HG03565 (cell line): ENCODE measurements at regions not wholly inside any gene's neighbourhood (a gene's known extent, or its start where the extent isn't known, plus 50 kb on each side); places are given as distances from the start of the nearest gene placed in this dataset.
"Not testable (repeated sequence)": the region's sequence is repeated elsewhere in the genome, so short reads cannot be mapped to it uniquely, and the experiment has no call there.

Source experiments
- ATAC-seq: cut with Tn5 transposase; IDR thresholded peaks from one replicate; pipeline ENCODE4 v1.9.1; 2021; ENCODE audit warnings: mild to moderate bottlenecking, moderate library complexity; ENCODE audit not compliant: unreplicated experiment

GRCh38 chr13:89406096-89406495 is 1734.9 kb downstream of the SLITRK5 start:
- ATAC-seq: not testable (repeated sequence)

DNA sequence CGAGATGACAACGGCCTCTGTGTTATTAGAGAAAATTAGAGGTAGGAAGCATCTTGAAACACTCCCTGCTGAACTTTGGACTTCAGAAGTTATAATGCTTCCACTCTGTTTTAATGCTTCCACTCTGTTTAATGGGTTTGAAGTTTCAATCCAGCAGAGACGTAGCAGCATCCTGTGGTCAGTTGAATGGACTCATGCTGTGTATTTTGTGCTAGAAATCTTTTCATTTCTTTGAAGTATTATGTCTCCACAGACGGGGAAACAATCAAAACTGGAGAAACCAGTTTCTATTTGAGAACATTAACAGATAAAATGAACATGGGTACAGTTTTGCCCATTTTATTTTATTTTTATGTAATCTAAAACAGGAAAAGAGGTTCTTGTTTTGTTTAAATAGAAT is 1736.2 kb downstream of the SLITRK5 start:
- ATAC-seq: no peak

- no peak for ATAC-seq
Observed at GRCh38 chr13:89432997-89433396, 1761.8 kb downstream of the SLITRK5 start.

DNA sequence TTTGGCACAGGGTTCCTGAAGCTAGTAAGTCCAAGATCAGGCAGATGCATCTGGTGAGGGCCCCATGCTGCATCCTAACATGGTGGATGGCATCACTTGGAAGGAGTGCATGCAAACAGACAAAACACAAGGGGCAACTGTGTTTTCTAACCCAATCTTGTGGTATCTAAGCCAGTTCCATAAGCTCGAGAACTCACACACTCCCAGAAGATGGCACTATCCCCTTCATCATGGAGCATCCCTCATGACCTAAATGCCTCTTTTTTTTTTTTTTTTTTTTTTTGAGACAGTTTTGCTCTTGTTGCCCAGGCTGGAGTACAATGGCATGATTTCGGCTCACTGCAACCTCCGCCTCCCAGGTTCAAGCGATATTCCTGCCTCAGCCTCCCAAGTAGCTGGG is 1763.5 kb downstream of the SLITRK5 start:
- not testable (repeated sequence) for ATAC-seq

DNA sequence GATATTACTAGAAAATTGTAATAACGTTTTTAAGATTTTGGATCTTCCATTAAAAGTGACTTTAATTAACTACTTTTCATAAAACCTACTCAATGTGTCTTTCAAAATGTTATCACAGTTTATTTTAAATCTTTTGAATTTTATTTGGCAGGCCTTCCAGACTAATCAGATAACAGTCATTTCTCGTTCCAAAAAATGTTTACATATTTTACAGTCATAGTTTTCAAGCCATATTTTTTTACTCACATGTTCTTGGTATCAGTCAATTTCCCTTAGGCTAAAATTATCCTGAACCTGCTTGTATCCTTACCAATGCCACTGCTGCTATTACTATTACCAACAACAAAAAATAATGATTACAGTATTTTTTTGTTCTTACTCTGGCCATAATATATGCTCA is 1783.5 kb downstream of the SLITRK5 start:
- ATAC-seq: no peak

- ATAC-seq: no peak
Observed at GRCh38 chr13:89455225-89455624, 1784.1 kb downstream of the SLITRK5 start.

GRCh38 chr13:89455741-89456140 is 1784.6 kb downstream of the SLITRK5 start:
- ATAC-seq: no peak

DNA sequence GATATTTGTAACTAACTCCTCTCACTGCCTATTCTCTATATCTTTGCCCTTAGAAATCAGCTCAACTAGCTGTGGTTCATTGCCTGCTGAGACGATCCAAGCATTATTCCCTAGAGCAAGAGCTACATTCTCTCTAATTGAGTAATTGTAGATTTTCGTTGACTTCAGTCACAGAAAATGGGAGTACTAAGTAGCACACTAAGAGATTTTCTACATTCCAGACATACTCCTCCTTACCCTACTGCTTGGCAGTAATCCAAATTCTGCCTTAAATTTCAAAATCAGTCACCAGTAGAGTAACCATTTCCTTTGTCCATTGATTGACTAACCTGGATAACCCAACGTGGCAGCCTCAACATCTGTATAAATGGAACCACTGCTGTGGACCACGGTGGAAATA is 1786.8 kb downstream of the SLITRK5 start:
- no peak for ATAC-seq

- ATAC-seq: no peak
Observed at GRCh38 chr13:89458456-89458855, 1787.3 kb downstream of the SLITRK5 start.

DNA sequence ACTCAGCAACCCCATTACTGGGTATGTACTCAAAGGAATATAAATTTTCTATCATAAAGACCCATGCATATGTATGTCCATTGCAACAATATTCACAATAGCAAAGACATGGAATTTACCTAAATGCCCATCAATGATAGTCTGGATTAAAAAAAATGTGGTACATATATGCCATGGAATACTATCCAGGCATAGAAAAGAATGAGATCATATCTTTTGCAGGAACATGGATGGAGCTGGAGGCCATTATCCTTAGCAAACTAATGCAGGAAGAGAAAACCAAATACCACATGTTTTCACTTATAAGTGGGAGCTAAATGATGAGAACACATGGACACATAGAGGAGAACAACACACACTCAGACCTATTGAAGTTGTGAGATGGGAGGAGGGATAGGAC is 1789.7 kb downstream of the SLITRK5 start:
- ATAC-seq: not testable (repeated sequence)

DNA sequence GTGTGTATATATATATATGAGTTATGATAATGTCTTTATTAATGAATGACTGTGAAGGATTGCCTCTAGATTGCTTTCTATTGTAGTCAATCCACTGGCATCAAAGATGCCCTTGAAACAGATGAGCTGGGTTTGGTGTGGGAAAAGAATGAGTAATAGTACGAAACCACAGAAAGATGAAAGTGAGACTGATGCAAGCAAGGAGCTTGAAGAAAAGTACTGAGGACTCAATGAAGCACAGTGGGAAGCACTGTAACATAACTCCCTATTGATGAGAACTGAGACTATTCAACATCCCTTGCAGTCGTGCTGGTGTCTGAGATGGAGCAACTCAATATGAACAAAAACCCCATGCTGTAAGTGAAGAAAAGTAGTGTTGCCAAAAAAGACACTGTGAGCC is 1794.2 kb downstream of the SLITRK5 start:
- peak; percentile 82 for ATAC-seq

DNA sequence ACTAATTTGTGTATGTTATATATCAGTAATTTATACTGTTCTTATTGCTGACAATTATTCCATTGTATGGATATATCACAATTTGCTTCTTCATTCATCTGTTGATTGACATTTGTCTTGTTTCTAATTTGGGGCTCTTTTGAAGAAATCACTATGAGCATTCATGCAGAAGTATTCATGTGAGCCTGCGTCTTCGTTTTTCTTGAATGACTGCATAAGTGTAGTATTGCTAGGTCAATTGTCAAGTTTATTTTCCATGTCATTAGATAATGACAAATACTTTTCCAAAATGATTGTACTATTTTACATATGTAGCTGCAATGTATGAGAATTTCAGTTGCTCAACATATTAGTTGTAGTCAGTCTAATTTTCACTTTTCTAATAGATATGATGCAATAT is 1796.9 kb downstream of the SLITRK5 start:
- ATAC-seq: no peak

DNA sequence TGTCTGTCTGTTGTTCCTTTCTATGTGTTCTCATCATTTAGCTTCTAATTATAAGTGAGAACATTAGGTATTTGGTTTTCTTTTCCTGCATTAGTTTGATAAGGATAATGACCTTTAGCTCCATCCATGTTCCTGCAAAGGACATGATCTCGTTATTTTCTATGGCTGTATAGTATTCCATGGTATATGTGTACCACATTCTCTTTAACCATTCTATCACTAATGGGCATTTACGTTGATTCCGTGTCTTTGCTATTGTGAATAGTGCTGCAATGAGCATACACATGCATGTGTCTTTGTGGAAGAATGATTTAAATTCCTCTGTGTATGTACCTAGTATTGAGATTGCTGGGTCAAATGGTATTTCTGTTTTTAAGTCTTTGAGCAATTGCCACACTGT is 1799.7 kb downstream of the SLITRK5 start:
- ATAC-seq: no peak

GRCh38 chr13:89474432-89474831 is 1803.3 kb downstream of the SLITRK5 start:
- no peak for ATAC-seq

GRCh38 chr13:89486065-89486464 is 1814.9 kb downstream of the SLITRK5 start:
- no peak for ATAC-seq

DNA sequence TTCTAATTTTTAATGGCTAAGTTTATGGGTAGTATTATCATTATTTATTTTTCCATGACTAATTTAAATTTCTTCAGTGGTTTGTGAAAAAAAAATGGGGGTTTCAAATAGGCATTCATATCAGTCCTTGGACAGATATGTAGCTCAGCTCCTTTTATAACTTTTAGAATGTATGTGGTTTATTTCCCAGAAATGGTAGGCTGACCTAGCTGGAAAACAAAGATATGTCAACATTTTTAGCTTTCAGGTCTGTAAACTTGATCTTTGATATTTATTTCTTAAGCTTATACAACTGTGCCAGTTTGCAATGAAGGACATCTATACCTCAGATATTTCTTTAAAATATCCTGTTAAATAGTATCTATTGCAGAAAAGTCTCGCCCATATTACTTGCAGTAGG is 1815.5 kb downstream of the SLITRK5 start:
- ATAC-seq: no peak

DNA sequence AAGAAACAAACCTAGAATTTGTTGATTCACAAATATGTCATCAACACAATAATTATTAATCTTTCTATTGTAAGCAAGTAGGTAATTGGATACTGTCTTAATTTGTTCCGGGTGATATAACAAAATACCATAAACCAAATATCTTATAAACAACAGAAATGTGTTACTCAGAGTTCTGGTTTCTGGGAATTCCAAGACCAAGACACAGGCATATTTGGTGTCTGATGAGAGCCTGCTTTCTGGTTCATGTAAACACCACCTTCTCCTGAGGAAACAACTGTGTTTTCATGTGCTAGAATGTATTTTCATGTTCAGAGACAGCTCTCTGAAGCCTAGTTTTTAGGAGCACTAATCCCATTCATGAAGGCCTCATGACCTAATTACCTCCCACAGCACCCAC is 1819.5 kb downstream of the SLITRK5 start:
- no peak for ATAC-seq

DNA sequence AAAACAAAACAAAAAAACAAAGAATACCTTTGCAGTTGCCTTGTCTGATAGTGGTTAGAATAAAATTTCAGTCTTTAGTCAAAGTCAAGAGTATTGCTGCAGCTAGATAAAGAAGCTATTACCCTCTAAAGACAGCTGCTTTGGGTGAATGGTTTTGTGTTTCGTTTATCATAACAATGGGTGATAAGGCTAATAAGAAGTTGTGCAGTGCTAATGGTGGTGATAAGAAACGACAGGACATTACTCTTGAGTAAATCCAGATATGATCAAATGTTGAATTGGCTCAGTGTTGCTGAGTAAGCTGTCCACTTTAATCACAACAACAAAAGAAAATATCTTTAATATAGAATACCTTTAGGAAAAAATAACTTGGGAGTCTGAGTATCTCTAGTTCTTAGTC is 1825.3 kb downstream of the SLITRK5 start:
- no peak for ATAC-seq

DNA sequence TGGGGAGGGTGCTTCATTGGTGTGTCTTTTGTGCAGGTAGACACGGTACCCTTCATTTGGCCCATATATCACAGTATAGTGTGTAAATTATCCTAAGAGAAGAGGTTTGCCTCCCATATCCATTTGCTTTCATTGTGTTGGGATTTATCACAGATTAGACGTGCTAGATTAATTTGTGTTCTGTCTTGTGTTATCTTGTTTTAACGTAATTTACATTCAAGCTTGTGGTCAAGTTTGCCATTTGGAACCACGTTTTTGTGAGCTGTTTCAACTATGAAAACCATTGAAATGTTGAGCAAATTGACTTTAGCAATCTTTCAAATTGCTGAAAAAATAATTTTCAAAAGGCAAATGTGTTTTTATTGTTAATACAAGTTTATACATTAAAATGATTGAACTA is 1826.5 kb downstream of the SLITRK5 start:
- no peak for ATAC-seq

DNA sequence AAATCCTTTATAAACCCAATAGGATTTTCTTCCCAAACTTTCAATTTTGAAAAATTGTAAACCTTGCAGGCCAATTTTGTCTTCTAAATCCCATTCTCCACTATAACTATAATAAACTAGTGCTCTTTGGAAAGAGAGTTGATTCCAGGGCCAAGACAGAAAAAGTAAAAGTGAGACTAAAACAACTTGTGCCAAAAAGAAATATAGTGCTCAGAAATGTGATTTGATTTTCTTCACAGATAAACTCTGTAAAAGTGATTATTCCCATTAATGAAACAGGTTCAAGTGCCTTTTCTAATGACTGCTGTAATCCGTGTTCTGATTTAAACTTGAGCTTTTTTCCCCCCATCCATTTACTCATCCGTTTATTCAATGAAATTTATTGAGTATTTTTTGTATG is 1831.1 kb downstream of the SLITRK5 start:
- ATAC-seq: no peak

- ATAC-seq: no peak
Observed at GRCh38 chr13:89514534-89515312, 1832.8 kb upstream of the MIR17HG start.

GRCh38 chr13:89515948-89516347 is 1831.5 kb upstream of the MIR17HG start:
- no peak for ATAC-seq
